Stimulated activated naive CD8-positive, alpha-beta T cell treated with anti-CD3 and anti-CD28 coated beads, Interleukin-15, Interleukin-2, amounts not matched to agents 100 U/mL and 50 U/mL, for 24 hours (primary cell): ENCODE measurements at regions not wholly inside any gene's neighbourhood (a gene's known extent, or its start where the extent isn't known, plus 50 kb on each side); places are given as distances from the start of the nearest gene placed in this dataset.
"Not testable (repeated sequence)": the region's sequence is repeated elsewhere in the genome, so short reads cannot be mapped to it uniquely, and the experiment has no call there.

Experiments used
- ATAC-seq: fragments of 150-1000 bp; cut with Tn5 transposase; one replicate; pipeline ENCODE4 v1.10.0; 2021
- DNase-seq: peaks from one replicate; pipeline ENCODE4 v3.0.0; 2021

GRCh38 chr17:52738791-52739190 lies 580.3 kb upstream of the CA10 start:
- DNase-seq: no peak
- no peak for ATAC-seq

GRCh38 chr17:52737071-52737470 lies 578.6 kb upstream of the CA10 start:
- DNase-seq: no peak
- no peak for ATAC-seq

- no peak for DNase-seq
- ATAC-seq: no peak
Observed at GRCh38 chr17:52732841-52733240, 574.3 kb upstream of the CA10 start.

GRCh38 chr17:52724578-52724977 lies 566.1 kb upstream of the CA10 start:
- DNase-seq (no peak), ATAC-seq (no peak)

GRCh38 chr17:52721910-52722309 lies 563.4 kb upstream of the CA10 start:
- DNase-seq (no peak), ATAC-seq (no peak)

GRCh38 chr17:52710363-52710901 lies 551.9 kb upstream of the CA10 start:
- ATAC-seq: no peak
- no peak for DNase-seq

- DNase-seq (no peak), ATAC-seq (no peak)
Observed at GRCh38 chr17:52709724-52710123, 551.2 kb upstream of the CA10 start.

GRCh38 chr17:52696362-52696761 lies 537.8 kb upstream of the CA10 start:
- DNase-seq (no peak), ATAC-seq (no peak)

GRCh38 chr17:52686140-52686539 lies 527.6 kb upstream of the CA10 start:
- ATAC-seq (no peak), DNase-seq (no peak)

- DNase-seq (no peak), ATAC-seq (no peak)
Observed at GRCh38 chr17:52681480-52681879, 523.0 kb upstream of the CA10 start.

- ATAC-seq (no peak), DNase-seq (no peak)
Observed at GRCh38 chr17:52678211-52678610, 519.7 kb upstream of the CA10 start.

- ATAC-seq: no peak
Observed at GRCh38 chr17:52674686-52675085, 516.2 kb upstream of the CA10 start.

GRCh38 chr17:52673791-52674190 lies 515.3 kb upstream of the CA10 start:
- DNase-seq (no peak), ATAC-seq (no peak)

More at GRCh38 chr17:52674686-52675085, 516.2 kb upstream of the CA10 start:
- no peak for DNase-seq

GRCh38 chr17:52666264-52666663 lies 507.8 kb upstream of the CA10 start:
- DNase-seq: no peak
- ATAC-seq: no peak

- DNase-seq (no peak), ATAC-seq (no peak)
Observed at GRCh38 chr17:52660692-52661091, 502.2 kb upstream of the CA10 start.

- DNase-seq (no peak), ATAC-seq (no peak)
Observed at GRCh38 chr17:52653014-52653413, 494.5 kb upstream of the CA10 start.

- DNase-seq (no peak), ATAC-seq (no peak)
Observed at GRCh38 chr17:52648995-52649394, 490.5 kb upstream of the CA10 start.

GRCh38 chr17:52647411-52647810 lies 488.9 kb upstream of the CA10 start:
- DNase-seq (no peak), ATAC-seq (no peak)

- ATAC-seq (no peak), DNase-seq (no peak)
Observed at GRCh38 chr17:52636443-52636842, 477.9 kb upstream of the CA10 start.

- no peak for ATAC-seq
- DNase-seq: no peak
Observed at GRCh38 chr17:52606590-52606989, 448.1 kb upstream of the CA10 start.

GRCh38 chr17:52606098-52606497 lies 447.6 kb upstream of the CA10 start:
- ATAC-seq (no peak), DNase-seq (no peak)

GRCh38 chr17:52604105-52604504 lies 445.6 kb upstream of the CA10 start:
- ATAC-seq (no peak), DNase-seq (no peak)

- ATAC-seq, DNase-seq: not testable (repeated sequence)
Observed at GRCh38 chr17:52597452-52598215, 439.1 kb upstream of the CA10 start.

- ATAC-seq (no peak), DNase-seq (no peak)
Observed at GRCh38 chr17:52594516-52594915, 436.0 kb upstream of the CA10 start.
